GM23248 (cell line): ENCODE measurements at regions not wholly inside any gene's neighbourhood (a gene's known extent, or its start where the extent isn't known, plus 50 kb on each side); places are given as distances from the start of the nearest gene placed in this dataset.
"Not testable (repeated sequence)": the region's sequence is repeated elsewhere in the genome, so short reads cannot be mapped to it uniquely, and the experiment has no call there.

Source experiments
- DNase-seq: peaks from one replicate; pipeline ENCODE4 v3.0.0-alpha.2; 2015
- H2AFZ ChIP-seq: fragments of 200-600 bp; sonication (generic); 2 replicates; pipeline ENCODE4 v1.6.1; 2016; ENCODE audit warnings: antibody characterized with exemption
- H3F3A ChIP-seq: fragments of 200-600 bp; sonication (generic); 2 replicates; pipeline ENCODE4 v1.6.1; 2016; ENCODE audit warnings: mild to moderate bottlenecking, antibody characterized with exemption, mixed run types; ENCODE audit not compliant: insufficient read depth
- H3K27ac ChIP-seq: fragments of 200-600 bp; sonication (generic); 2 replicates; pipeline ENCODE4 v1.5.1; 2016; ENCODE audit warnings: mild to moderate bottlenecking
- H3K27me3 ChIP-seq: fragments of 200-600 bp; sonication (generic); replicated peaks from 2 replicates; pipeline ENCODE4 v1.6.1; 2016; ENCODE audit warnings: mild to moderate bottlenecking; ENCODE audit not compliant: insufficient read depth
- H3K36me3 ChIP-seq: fragments of 200-600 bp; sonication (generic); 2 replicates; pipeline ENCODE4 v1.6.1; 2016; ENCODE audit warnings: low read depth, mild to moderate bottlenecking
- H3K4me1 ChIP-seq: fragments of 200-600 bp; sonication (generic); 2 replicates; pipeline ENCODE4 v1.6.1; 2016; ENCODE audit warnings: mild to moderate bottlenecking; ENCODE audit not compliant: insufficient read depth
- H3K4me2 ChIP-seq: fragments of 200-600 bp; sonication (generic); one replicate; pipeline ENCODE4 v1.6.1; 2016; ENCODE audit warnings: mild to moderate bottlenecking; ENCODE audit not compliant: unreplicated experiment
- H3K4me3 ChIP-seq: fragments of 200-600 bp; sonication (generic); 2 replicates; pipeline ENCODE4 v1.5.1; 2016; ENCODE audit warnings: mild to moderate bottlenecking
- H3K79me2 ChIP-seq: fragments of 200-600 bp; sonication (generic); 2 replicates; pipeline ENCODE4 v1.6.1; 2016; ENCODE audit warnings: mild to moderate bottlenecking; ENCODE audit not compliant: insufficient read depth
- H3K9ac ChIP-seq: fragments of 200-600 bp; sonication (generic); 2 replicates; pipeline ENCODE4 v1.6.1; 2016; ENCODE audit warnings: mild to moderate bottlenecking
- H3K9me2 ChIP-seq: fragments of 200-600 bp; sonication (generic); 2 replicates; pipeline ENCODE4 v1.6.1; 2016; ENCODE audit warnings: mixed run types, mild to moderate bottlenecking, moderate library complexity; ENCODE audit not compliant: insufficient read depth
- H3K9me3 ChIP-seq: fragments of 200-600 bp; sonication (generic); one replicate; pipeline ENCODE4 v1.6.1; 2017; ENCODE audit warnings: low read depth
- H4K20me1 ChIP-seq: fragments of 200-600 bp; sonication (generic); 2 replicates; pipeline ENCODE4 v1.6.0; 2016; ENCODE audit not compliant: insufficient read depth
- EZH2 ChIP-seq: fragments of 200-600 bp; sonication (generic); IDR thresholded peaks from 2 replicates; pipeline ENCODE4 v1.6.1; 2018; ENCODE audit warnings: antibody characterized with exemption, mild to moderate bottlenecking; ENCODE audit not compliant: insufficient read depth, poor library complexity, severe bottlenecking
- EZH2phosphoT487 ChIP-seq: fragments of 200-600 bp; sonication (generic); IDR thresholded peaks from 2 replicates; pipeline ENCODE4 v1.6.1; 2018; ENCODE audit warnings: antibody characterized with exemption, moderate library complexity, mild to moderate bottlenecking, low read depth; ENCODE audit not compliant: insufficient read depth
- WGBS, 2 experiments: methylation state at CpG; one replicate each; pipeline ENCODE4 v1.1.6; 2015 to 2017; ENCODE audit warnings: low lambda C conversion rate in 2 of 2, low coverage in 1 of 2; ENCODE audit errors: missing lambda C conversion rate in 2 of 2; 5-methylcytosine and 5-hydroxymethylcytosine counted together
- in situ Hi-C: fragments of 300-500 bp; cut with MboI; formaldehyde crosslinking; loops from 2 replicates; pipeline ENCODE4 v1.15.0; 2020

GRCh38 chr15:81643771-81644170 lies 269.8 kb upstream of the TMC3 start:
- in situ Hi-C loops = no loop called here
- Histone ChIP-seq H3K27ac (no peak overlapping the region), H4K20me1 (no peaks in the 10 kb centered on the region), H3K79me2 (no peaks in the 10 kb centered on the region), H3K4me2 (no peak overlapping the region), H3F3A (no peaks in the 10 kb centered on the region), H3K4me1 (no peaks in the 10 kb centered on the region), H2AFZ (no peak overlapping the region), H3K9ac (no peak overlapping the region), H3K9me2 (no peaks in the 10 kb centered on the region), H3K4me3 (no peak overlapping the region), H3K36me3 (no peaks in the 10 kb centered on the region), H3K27me3 (no peaks in the 10 kb centered on the region; the same call in 1 of the 2 replicates), H3K9me3 (no peaks in the 10 kb centered on the region)
- WGBS, 2 experiments = 35 to 37% methylated on average over 4 of the region's 4 CpGs
- no peak for DNase-seq
- no peak for TF ChIP-seq EZH2
- TF ChIP-seq EZH2phosphoT487 = no peak

- Histone ChIP-seq H3K27ac (no peak overlapping the region), H3F3A (no peaks in the 10 kb centered on the region), H4K20me1 (no peaks in the 10 kb centered on the region), H3K36me3 (no peaks in the 10 kb centered on the region), H3K79me2 (no peaks in the 10 kb centered on the region), H2AFZ (no peak overlapping the region), H3K27me3 (no peaks in the 10 kb centered on the region; the same call in 1 of the 2 replicates), H3K4me3 (no peak overlapping the region), H3K9me2 (no peaks in the 10 kb centered on the region), H3K4me1 (no peaks in the 10 kb centered on the region), H3K4me2 (no peak overlapping the region), H3K9ac (no peak overlapping the region), H3K9me3 (no peaks in the 10 kb centered on the region)
- 13 to 14% methylated on average over 4 of the region's 4 CpGs for WGBS, 2 experiments
- peak; percentile 2 for DNase-seq
- in situ Hi-C loops = no loop called here
- no peak for TF ChIP-seq EZH2phosphoT487
- no peak for TF ChIP-seq EZH2
These were observed 268.5 kb upstream of the TMC3 start for GRCh38 chr15:81642451-81642990.

- DNase-seq, H3K36me3 ChIP-seq, H3K9me2 ChIP-seq, H3F3A ChIP-seq, H3K27me3 ChIP-seq, H3K4me2 ChIP-seq, H3K4me1 ChIP-seq, H3K79me2 ChIP-seq, H4K20me1 ChIP-seq, H3K9ac ChIP-seq, H2AFZ ChIP-seq, H3K27ac ChIP-seq, H3K4me3 ChIP-seq, H3K9me3 ChIP-seq, in situ Hi-C loops: not testable (repeated sequence)
- 37 to 43% methylated on average over 2 of the region's 2 CpGs for WGBS, 2 experiments
These were observed 262.1 kb upstream of the TMC3 start for GRCh38 chr15:81636064-81636463.

GRCh38 chr15:81633889-81634288 lies 259.9 kb upstream of the TMC3 start:
- 54 to 64% methylated on average over 6 of the region's 6 CpGs for WGBS, 2 experiments
- in situ Hi-C loops = no loop called here
- H3K9me3 ChIP-seq = no peaks in the 10 kb centered on the region
- no peaks in the 10 kb centered on the region for H3K79me2 ChIP-seq
- TF ChIP-seq EZH2phosphoT487 (no peak), EZH2 (no peak)
- H2AFZ ChIP-seq = no peak overlapping the region
- no peaks in the 10 kb centered on the region for H3K4me1 ChIP-seq
- DNase-seq = no peak
- H3F3A ChIP-seq = no peaks in the 10 kb centered on the region
- H3K9ac ChIP-seq = no peak overlapping the region
- H3K4me2 ChIP-seq = no peak overlapping the region
- H3K9me2 ChIP-seq = no peaks in the 10 kb centered on the region
- no peaks in the 10 kb centered on the region for H3K27me3 ChIP-seq
- no peak overlapping the region for H3K27ac ChIP-seq
- no peaks in the 10 kb centered on the region for H4K20me1 ChIP-seq
- no peak overlapping the region for H3K4me3 ChIP-seq
- no peaks in the 10 kb centered on the region for H3K36me3 ChIP-seq

GRCh38 chr15:81625896-81626295 lies 251.9 kb upstream of the TMC3 start:
- Histone ChIP-seq H3K9ac (no peak overlapping the region), H2AFZ (no peak overlapping the region), H3K4me3 (no peak overlapping the region), H3K9me3 (no peaks in the 10 kb centered on the region), H3K36me3 (no peaks in the 10 kb centered on the region), H3K27me3 (no peaks in the 10 kb centered on the region; the same call in 1 of the 2 replicates), H3K9me2 (no peaks in the 10 kb centered on the region), H3K79me2 (no peaks in the 10 kb centered on the region), H3K4me1 (no peaks in the 10 kb centered on the region), H3K4me2 (no peak overlapping the region), H3F3A (no peaks in the 10 kb centered on the region), H3K27ac (no peak overlapping the region), H4K20me1 (no peaks in the 10 kb centered on the region)
- TF ChIP-seq EZH2phosphoT487 (no peak), EZH2 (no peak)
- 28% methylated on average over 2 of the region's 2 CpGs for WGBS, 2 experiments
- in situ Hi-C loops = no loop called here
- no peak for DNase-seq
